H9 (cell line): ENCODE measurements at regions not wholly inside any gene's neighbourhood (a gene's known extent, or its start where the extent isn't known, plus 50 kb on each side); places are given as distances from the start of the nearest gene placed in this dataset.

ENCODE experiments used
- DNase-seq: peaks from one replicate; pipeline ENCODE4 v3.0.0-alpha.2; 2017
- H2AFZ ChIP-seq: one replicate; pipeline ENCODE4 v1.6.1; 2013; ENCODE audit warnings: mild to moderate bottlenecking, low read length, control low read depth, moderate library complexity
- H2AK5ac ChIP-seq: 2 replicates; pipeline ENCODE4 v1.6.1; 2013; ENCODE audit warnings: low read length, control low read depth, mixed read lengths; ENCODE audit not compliant: insufficient read length
- H2BK120ac ChIP-seq: one replicate; pipeline ENCODE4 v1.6.1; 2013; ENCODE audit warnings: low read depth, mild to moderate bottlenecking, low read length, control low read depth, inconsistent platforms; ENCODE audit not compliant: poor library complexity, severe bottlenecking
- H2BK12ac ChIP-seq: 2 replicates; pipeline ENCODE4 v1.6.1; 2013; ENCODE audit warnings: low read length, control low read depth, mixed read lengths, low read depth; ENCODE audit not compliant: insufficient read length
- H2BK15ac ChIP-seq: 2 replicates; pipeline ENCODE4 v1.6.1; 2013; ENCODE audit warnings: low read depth, low read length, control low read depth
- H2BK20ac ChIP-seq: one replicate; pipeline ENCODE4 v1.6.1; 2013; ENCODE audit warnings: low read depth, mild to moderate bottlenecking, low read length, control low read depth, inconsistent platforms; ENCODE audit not compliant: poor library complexity, severe bottlenecking
- H2BK5ac ChIP-seq: 2 replicates; pipeline ENCODE4 v1.6.1; 2013; ENCODE audit warnings: low read length, control low read depth, mixed read lengths; ENCODE audit not compliant: insufficient read length
- H3K14ac ChIP-seq: 2 replicates; pipeline ENCODE4 v1.6.1; 2013; ENCODE audit warnings: low read length, control low read depth; ENCODE audit not compliant: insufficient read depth
- H3K18ac ChIP-seq: 2 replicates; pipeline ENCODE4 v1.6.1; 2013; ENCODE audit warnings: low read depth, mild to moderate bottlenecking, mixed read lengths, low read length, control low read depth; ENCODE audit not compliant: insufficient read length
- H3K23ac ChIP-seq: 2 replicates; pipeline ENCODE4 v1.6.1; 2013; ENCODE audit warnings: low read length, control low read depth, mixed read lengths, low read depth; ENCODE audit not compliant: insufficient read length
- H3K23me2 ChIP-seq: 2 replicates; pipeline ENCODE4 v1.6.1; 2013; ENCODE audit warnings: low read depth, mild to moderate bottlenecking, mixed read lengths, low read length, control low read depth; ENCODE audit not compliant: insufficient read length, poor library complexity, severe bottlenecking
- H3K27ac ChIP-seq: 2 replicates; pipeline ENCODE4 v1.5.1; 2013; ENCODE audit warnings: low read length, control low read depth, mixed read lengths, low read depth; ENCODE audit not compliant: insufficient read length
- H3K27me3 ChIP-seq: 2 replicates; pipeline ENCODE4 v1.6.1; 2013; ENCODE audit warnings: low read length, control low read depth, inconsistent platforms; ENCODE audit not compliant: insufficient read depth
- H3K4ac ChIP-seq: 2 replicates; pipeline ENCODE4 v1.6.1; 2013; ENCODE audit warnings: low read depth, mild to moderate bottlenecking, control low read depth, inconsistent platforms, low read length, moderate library complexity
- H3K4me1 ChIP-seq: 2 replicates; pipeline ENCODE4 v1.6.1; 2013; ENCODE audit warnings: low read length, control low read depth, inconsistent platforms; ENCODE audit not compliant: insufficient read depth
- H3K4me2 ChIP-seq: 2 replicates; pipeline ENCODE4 v1.6.1; 2013; ENCODE audit warnings: low read length, control low read depth, mixed read lengths; ENCODE audit not compliant: insufficient read length, insufficient read depth
- H3K56ac ChIP-seq: 2 replicates; pipeline ENCODE4 v1.6.1; 2013; ENCODE audit warnings: low read depth, mild to moderate bottlenecking, mixed read lengths, low read length, control low read depth; ENCODE audit not compliant: insufficient read length
- H3K79me1 ChIP-seq: 2 replicates; pipeline ENCODE4 v1.6.1; 2013; ENCODE audit warnings: low read depth, mild to moderate bottlenecking, moderate library complexity, low read length, control low read depth, inconsistent platforms; ENCODE audit not compliant: insufficient read depth, poor library complexity, severe bottlenecking
- H3K79me2 ChIP-seq: 2 replicates; pipeline ENCODE4 v1.6.1; 2013; ENCODE audit warnings: low read length, control low read depth, inconsistent platforms; ENCODE audit not compliant: insufficient read depth
- H3K9ac ChIP-seq: 2 replicates; pipeline ENCODE4 v1.6.1; 2013; ENCODE audit warnings: low read length, control low read depth, mixed read lengths; ENCODE audit not compliant: insufficient read length; ENCODE audit errors: extremely low read depth
- H3K9me3 ChIP-seq: one replicate; pipeline ENCODE4 v1.6.1; 2013; ENCODE audit warnings: low read depth, low read length, inconsistent platforms; ENCODE audit not compliant: control insufficient read depth
- H3T11ph ChIP-seq: one replicate; pipeline ENCODE4 v1.6.1; 2013; ENCODE audit warnings: mild to moderate bottlenecking, low read length, control low read depth, inconsistent platforms
- H4K20me1 ChIP-seq: one replicate; pipeline ENCODE4 v1.6.1; 2013; ENCODE audit not compliant: control insufficient read depth, insufficient read length, insufficient read depth
- H4K5ac ChIP-seq: 2 replicates; pipeline ENCODE4 v1.6.1; 2013; ENCODE audit warnings: low read depth, mild to moderate bottlenecking, mixed read lengths, low read length, control low read depth; ENCODE audit not compliant: insufficient read length
- H4K8ac ChIP-seq: replicated peaks from 2 replicates; pipeline ENCODE4 v1.6.1; 2013; ENCODE audit warnings: low read length, control low read depth, mixed read lengths, low read depth; ENCODE audit not compliant: insufficient read length
- H4K91ac ChIP-seq: 2 replicates; pipeline ENCODE4 v1.6.1; 2013; ENCODE audit warnings: low read depth, mild to moderate bottlenecking, moderate library complexity, mixed read lengths, low read length, control low read depth; ENCODE audit not compliant: insufficient read length
- H3K27ac Mint-ChIP-seq, 3 experiments: 2 replicates in 2 of 3; 3 replicates in 1 of 3; pipeline ENCODE4 v1.8.0; 2020 to 2021; ENCODE audit warnings: mixed read lengths in 3 of 3, mild to moderate bottlenecking in 1 of 3, moderate library complexity in 1 of 3
- H3K27me3 Mint-ChIP-seq: 2 replicates; pipeline ENCODE4 v1.8.0; 2021; ENCODE audit warnings: low read depth, mild to moderate bottlenecking, moderate library complexity, mixed read lengths
- H3K36me3 Mint-ChIP-seq, 3 experiments: 2 replicates in 2 of 3; 3 replicates in 1 of 3; pipeline ENCODE4 v1.8.0; 2020 to 2021; ENCODE audit warnings: low read depth in 3 of 3, mixed read lengths in 3 of 3; ENCODE audit not compliant: insufficient read depth in 1 of 3
- H3K4me1 Mint-ChIP-seq, 2 experiments: 2 replicates each; pipeline ENCODE4 v1.8.0; 2020; ENCODE audit warnings: mixed read lengths in 2 of 2
- H3K4me3 Mint-ChIP-seq, 2 experiments: 2 replicates in 1 of 2; 3 replicates in 1 of 2; pipeline ENCODE4 v1.8.0; 2020 to 2021; ENCODE audit warnings: mild to moderate bottlenecking in 2 of 2, mixed read lengths in 2 of 2, moderate library complexity in 1 of 2
- H3K9me3 Mint-ChIP-seq, 2 experiments: 2 replicates in 1 of 2; 3 replicates in 1 of 2; pipeline ENCODE4 v1.8.0; 2020; ENCODE audit warnings: mild to moderate bottlenecking in 2 of 2, mixed read lengths in 2 of 2, moderate library complexity in 1 of 2
- WGBS: extraction: QIAGEN DNeasy Blood & Tissue Kit; methylation state at CpG from one replicate; pipeline ENCODE4 v1.1.7; 2013; ENCODE audit warnings: missing lambda C conversion rate, low lambda C conversion rate, mixed read lengths; ENCODE audit not compliant: insufficient read length; ENCODE audit errors: extremely low coverage; 5-methylcytosine and 5-hydroxymethylcytosine counted together
- TF ChIP-seq, protein P1 (sequence below): fragments of 200-600 bp; sonication (generic); conservative IDR thresholded peaks from 3 replicates; pipeline ENCODE4 v1.8.0; 2021; ENCODE audit warnings: antibody characterized with exemption, mild to moderate bottlenecking

- no peak overlapping the region for H2BK12ac ChIP-seq
- H3K4me3 Mint-ChIP-seq, result no peak overlapping the region
- H3T11ph ChIP-seq, result no peak overlapping the region
- no peaks in the 10 kb centered on the region; a peak in 1 of 5 replicates for H3K9me3 Mint-ChIP-seq
- H3K4ac ChIP-seq, result no peak overlapping the region
- peaks cover 3% of the 10 kb centered on the region in 2 experiments; a peak in 1 of 4 replicates for H3K4me1 Mint-ChIP-seq
- no CpG with 5 or more reads among the region's 5 CpGs for WGBS
- no peak overlapping the region for H4K8ac ChIP-seq
- no peaks in the 10 kb centered on the region for H4K20me1 ChIP-seq
- H3K79me2 ChIP-seq, result no peaks in the 10 kb centered on the region
- H3K4me2 ChIP-seq, result no peak overlapping the region
- H3K23ac ChIP-seq, result no peak overlapping the region
- H2BK15ac ChIP-seq, result no peak overlapping the region
- H2BK5ac ChIP-seq, result no peak overlapping the region
- no peak overlapping the region for H4K91ac ChIP-seq
- no peak overlapping the region for H3K27ac ChIP-seq
- H3K9ac ChIP-seq, result no peak overlapping the region
- no peak overlapping the region for H4K5ac ChIP-seq
- no peaks in the 10 kb centered on the region for H3K23me2 ChIP-seq
- H3K27ac Mint-ChIP-seq, result no peak overlapping the region
- H2BK120ac ChIP-seq, result no peak overlapping the region
- H2BK20ac ChIP-seq, result no peak overlapping the region
- H3K4me1 ChIP-seq, result peaks cover 4% of the 10 kb centered on the region; the same call in 1 of the 2 replicates
- no peak overlapping the region for H3K14ac ChIP-seq
- H3K18ac ChIP-seq, result no peak overlapping the region
- H3K27me3 Mint-ChIP-seq, result peaks cover 3% of the 10 kb centered on the region; the same call in 1 of the 2 replicates
- no peak for DNase-seq
- no peaks in the 10 kb centered on the region for H3K27me3 ChIP-seq
- no peak overlapping the region for H3K56ac ChIP-seq
- no peak overlapping the region for H2AFZ ChIP-seq
- TF ChIP-seq, protein P1, sequence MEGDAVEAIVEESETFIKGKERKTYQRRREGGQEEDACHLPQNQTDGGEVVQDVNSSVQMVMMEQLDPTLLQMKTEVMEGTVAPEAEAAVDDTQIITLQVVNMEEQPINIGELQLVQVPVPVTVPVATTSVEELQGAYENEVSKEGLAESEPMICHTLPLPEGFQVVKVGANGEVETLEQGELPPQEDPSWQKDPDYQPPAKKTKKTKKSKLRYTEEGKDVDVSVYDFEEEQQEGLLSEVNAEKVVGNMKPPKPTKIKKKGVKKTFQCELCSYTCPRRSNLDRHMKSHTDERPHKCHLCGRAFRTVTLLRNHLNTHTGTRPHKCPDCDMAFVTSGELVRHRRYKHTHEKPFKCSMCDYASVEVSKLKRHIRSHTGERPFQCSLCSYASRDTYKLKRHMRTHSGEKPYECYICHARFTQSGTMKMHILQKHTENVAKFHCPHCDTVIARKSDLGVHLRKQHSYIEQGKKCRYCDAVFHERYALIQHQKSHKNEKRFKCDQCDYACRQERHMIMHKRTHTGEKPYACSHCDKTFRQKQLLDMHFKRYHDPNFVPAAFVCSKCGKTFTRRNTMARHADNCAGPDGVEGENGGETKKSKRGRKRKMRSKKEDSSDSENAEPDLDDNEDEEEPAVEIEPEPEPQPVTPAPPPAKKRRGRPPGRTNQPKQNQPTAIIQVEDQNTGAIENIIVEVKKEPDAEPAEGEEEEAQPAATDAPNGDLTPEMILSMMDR, result no peak
- peaks cover 0 to 4% (median 2%) of the 10 kb centered on the region in 3 experiments; a peak in 1 of 7 replicates for H3K36me3 Mint-ChIP-seq
- H3K9me3 ChIP-seq, result no peaks in the 10 kb centered on the region
- no peaks in the 10 kb centered on the region for H3K79me1 ChIP-seq
- H2AK5ac ChIP-seq, result no peak overlapping the region
Observed at GRCh38 chr4:188289531-188290125, 150.4 kb downstream of the TRIML1 start.
